WTC11 (cell line): ENCODE measurements at regions not wholly inside any gene's neighbourhood (a gene's known extent, or its start where the extent isn't known, plus 50 kb on each side); places are given as distances from the start of the nearest gene placed in this dataset.

ENCODE experiments used
- ATAC-seq: fragments of 200-7000 bp; cut with Tn5 transposase; 2 replicates; pipeline ENCODE4 v1.10.0; 2021; ENCODE audit warnings: mild to moderate bottlenecking, moderate library complexity
- CTCF ChIA-PET: fragments of 300-600 bp; sonication (Branson Sonifier 250); formaldehyde crosslinking; loops from one replicate; lab custom pipeline; 2021; ENCODE audit warnings: antibody characterized with exemption; lab: Charles Lee
- POLR2A ChIA-PET: fragments of 350-600 bp; sonication (Branson Sonifier 250); formaldehyde crosslinking; loops from one replicate; lab custom pipeline; 2021; ENCODE audit warnings: antibody characterized with exemption; lab: Charles Lee
- DNase-seq: peaks from one replicate; pipeline ENCODE4 v3.0.0; 2021; ENCODE audit warnings: low spot score
- H3K27ac Mint-ChIP-seq: 2 replicates; pipeline ENCODE4 v1.8.0; 2021; ENCODE audit warnings: mixed read lengths
- H3K27me3 Mint-ChIP-seq: 2 replicates; pipeline ENCODE4 v1.8.0; 2021; ENCODE audit warnings: low read depth, mild to moderate bottlenecking, moderate library complexity, mixed read lengths
- H3K36me3 Mint-ChIP-seq: 2 replicates; pipeline ENCODE4 v1.8.0; 2021; ENCODE audit warnings: mixed read lengths
- H3K4me1 Mint-ChIP-seq: 2 replicates; pipeline ENCODE4 v1.8.0; 2022; ENCODE audit warnings: mixed read lengths
- H3K4me3 Mint-ChIP-seq: 2 replicates; pipeline ENCODE4 v1.8.0; 2021; ENCODE audit warnings: mild to moderate bottlenecking, moderate library complexity, mixed read lengths
- H3K9me3 Mint-ChIP-seq: 2 replicates; pipeline ENCODE4 v1.8.0; 2021; ENCODE audit warnings: mixed read lengths
- ATF2 ChIP-seq: sonication (generic); formaldehyde crosslinking; IDR thresholded peaks from 2 replicates; pipeline ENCODE4 v1.8.1; 2022; ENCODE audit warnings: low read depth, missing genetic modification reagents, borderline replicate concordance
- CDX4 ChIP-seq: fragments of 250-450 bp; sonication (Bioruptor Pico); IDR thresholded peaks from 2 replicates; pipeline ENCODE4 v1.9.0; 2021; ENCODE audit warnings: moderate library complexity, mild to moderate bottlenecking, inconsistent platforms, borderline replicate concordance
- CREB1 ChIP-seq: sonication (generic); formaldehyde crosslinking; IDR thresholded peaks from 2 replicates; pipeline ENCODE4 v1.8.0; 2023; ENCODE audit warnings: mild to moderate bottlenecking, missing genetic modification reagents
- ELF4 ChIP-seq: sonication (generic); formaldehyde crosslinking; IDR thresholded peaks from 2 replicates; pipeline ENCODE4 v1.8.1; 2022; ENCODE audit warnings: low read depth, mild to moderate bottlenecking, moderate library complexity, missing genetic modification reagents
- HMGA2 ChIP-seq: fragments of 250-450 bp; sonication (Bioruptor Pico); IDR thresholded peaks from 2 replicates; pipeline ENCODE4 v1.4.0; 2021; ENCODE audit warnings: mild to moderate bottlenecking, moderate library complexity
- HMGXB4 ChIP-seq: sonication (generic); formaldehyde crosslinking; IDR thresholded peaks from 2 replicates; pipeline ENCODE4 v1.8.1; 2023; ENCODE audit warnings: mild to moderate bottlenecking, moderate library complexity, missing genetic modification reagents
- JAZF1 ChIP-seq: fragments of 250-450 bp; sonication (Bioruptor Pico); IDR thresholded peaks from 2 replicates; pipeline ENCODE4 v1.9.0; 2021; ENCODE audit warnings: moderate library complexity, mild to moderate bottlenecking, inconsistent platforms
- JUN ChIP-seq: sonication (generic); formaldehyde crosslinking; IDR thresholded peaks from 2 replicates; pipeline ENCODE4 v1.8.0; 2023; ENCODE audit warnings: mild to moderate bottlenecking, missing genetic modification reagents
- KAT7 ChIP-seq: sonication (generic); formaldehyde crosslinking; IDR thresholded peaks from 2 replicates; pipeline ENCODE4 v1.8.1; 2023; ENCODE audit warnings: missing genetic modification reagents, mild to moderate bottlenecking, borderline replicate concordance
- PRDM15 ChIP-seq: sonication (generic); formaldehyde crosslinking; IDR thresholded peaks from 2 replicates; pipeline ENCODE4 v1.8.0; 2022; ENCODE audit warnings: missing genetic modification reagents
- TCF7 ChIP-seq: sonication (generic); formaldehyde crosslinking; IDR thresholded peaks from 2 replicates; pipeline ENCODE4 v1.8.0; 2022; ENCODE audit warnings: mild to moderate bottlenecking, low read depth, missing genetic modification reagents, moderate library complexity
- TEAD1 ChIP-seq: sonication (generic); formaldehyde crosslinking; IDR thresholded peaks from 2 replicates; pipeline ENCODE4 v1.8.0; 2022; ENCODE audit warnings: mild to moderate bottlenecking, missing genetic modification reagents
- ZNF416 ChIP-seq: fragments of 250-450 bp; sonication (Bioruptor Pico); IDR thresholded peaks from 2 replicates; pipeline ENCODE4 v1.9.0; 2021; ENCODE audit warnings: mild to moderate bottlenecking, inconsistent platforms
- ZNF671 ChIP-seq: fragments of 250-450 bp; sonication (Bioruptor Pico); IDR thresholded peaks from 2 replicates; pipeline ENCODE4 v1.8.0; 2021; ENCODE audit warnings: mild to moderate bottlenecking
- TF ChIP-seq, protein P1 (sequence below): sonication (generic); formaldehyde crosslinking; IDR thresholded peaks from 2 replicates; pipeline ENCODE4 v1.8.1; 2023; ENCODE audit warnings: mild to moderate bottlenecking, missing genetic modification reagents, borderline replicate concordance
- TF ChIP-seq, protein P2 (sequence below): sonication (generic); formaldehyde crosslinking; IDR thresholded peaks from 2 replicates; pipeline ENCODE4 v1.8.1; 2022; ENCODE audit warnings: mild to moderate bottlenecking, moderate library complexity, missing genetic modification reagents
- TF ChIP-seq, protein P3 (sequence below): sonication (generic); formaldehyde crosslinking; IDR thresholded peaks from 2 replicates; pipeline ENCODE4 v1.8.1; 2023; ENCODE audit warnings: mild to moderate bottlenecking, missing genetic modification reagents

DNA sequence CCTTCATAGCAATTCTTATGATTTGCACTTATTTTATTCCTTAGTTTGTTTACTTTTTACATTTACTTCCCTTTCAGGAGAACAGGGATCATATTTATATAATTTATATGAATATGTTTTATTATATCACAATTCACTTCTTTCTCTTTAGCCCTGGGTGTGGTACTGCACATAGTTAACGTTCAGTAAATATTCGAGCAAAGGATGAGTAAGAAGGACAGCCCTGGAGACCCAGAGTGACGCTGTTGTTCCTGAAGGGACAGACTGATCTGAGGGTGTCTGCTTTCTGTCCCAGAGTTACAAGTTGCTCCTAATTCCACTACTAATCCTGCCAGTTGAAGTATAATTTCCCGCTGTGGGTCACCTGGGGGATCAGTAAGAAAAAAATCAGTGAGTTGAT is 366.1 kb downstream of the DMRT2 start:
- CTCF ChIA-PET: no interaction called here
- no peak for TF ChIP-seq PRDM15 (CRISPR knock-in tag)
- TF ChIP-seq, protein P1, sequence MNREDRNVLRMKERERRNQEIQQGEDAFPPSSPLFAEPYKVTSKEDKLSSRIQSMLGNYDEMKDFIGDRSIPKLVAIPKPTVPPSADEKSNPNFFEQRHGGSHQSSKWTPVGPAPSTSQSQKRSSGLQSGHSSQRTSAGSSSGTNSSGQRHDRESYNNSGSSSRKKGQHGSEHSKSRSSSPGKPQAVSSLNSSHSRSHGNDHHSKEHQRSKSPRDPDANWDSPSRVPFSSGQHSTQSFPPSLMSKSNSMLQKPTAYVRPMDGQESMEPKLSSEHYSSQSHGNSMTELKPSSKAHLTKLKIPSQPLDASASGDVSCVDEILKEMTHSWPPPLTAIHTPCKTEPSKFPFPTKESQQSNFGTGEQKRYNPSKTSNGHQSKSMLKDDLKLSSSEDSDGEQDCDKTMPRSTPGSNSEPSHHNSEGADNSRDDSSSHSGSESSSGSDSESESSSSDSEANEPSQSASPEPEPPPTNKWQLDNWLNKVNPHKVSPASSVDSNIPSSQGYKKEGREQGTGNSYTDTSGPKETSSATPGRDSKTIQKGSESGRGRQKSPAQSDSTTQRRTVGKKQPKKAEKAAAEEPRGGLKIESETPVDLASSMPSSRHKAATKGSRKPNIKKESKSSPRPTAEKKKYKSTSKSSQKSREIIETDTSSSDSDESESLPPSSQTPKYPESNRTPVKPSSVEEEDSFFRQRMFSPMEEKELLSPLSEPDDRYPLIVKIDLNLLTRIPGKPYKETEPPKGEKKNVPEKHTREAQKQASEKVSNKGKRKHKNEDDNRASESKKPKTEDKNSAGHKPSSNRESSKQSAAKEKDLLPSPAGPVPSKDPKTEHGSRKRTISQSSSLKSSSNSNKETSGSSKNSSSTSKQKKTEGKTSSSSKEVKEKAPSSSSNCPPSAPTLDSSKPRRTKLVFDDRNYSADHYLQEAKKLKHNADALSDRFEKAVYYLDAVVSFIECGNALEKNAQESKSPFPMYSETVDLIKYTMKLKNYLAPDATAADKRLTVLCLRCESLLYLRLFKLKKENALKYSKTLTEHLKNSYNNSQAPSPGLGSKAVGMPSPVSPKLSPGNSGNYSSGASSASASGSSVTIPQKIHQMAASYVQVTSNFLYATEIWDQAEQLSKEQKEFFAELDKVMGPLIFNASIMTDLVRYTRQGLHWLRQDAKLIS: no peak
- no peak for TF ChIP-seq ZNF416 (CRISPR knock-in tag)
- TF ChIP-seq KAT7 (CRISPR knock-in tag): no peak
- TF ChIP-seq CDX4 (CRISPR knock-in tag): no peak
- TF ChIP-seq, protein P2, sequence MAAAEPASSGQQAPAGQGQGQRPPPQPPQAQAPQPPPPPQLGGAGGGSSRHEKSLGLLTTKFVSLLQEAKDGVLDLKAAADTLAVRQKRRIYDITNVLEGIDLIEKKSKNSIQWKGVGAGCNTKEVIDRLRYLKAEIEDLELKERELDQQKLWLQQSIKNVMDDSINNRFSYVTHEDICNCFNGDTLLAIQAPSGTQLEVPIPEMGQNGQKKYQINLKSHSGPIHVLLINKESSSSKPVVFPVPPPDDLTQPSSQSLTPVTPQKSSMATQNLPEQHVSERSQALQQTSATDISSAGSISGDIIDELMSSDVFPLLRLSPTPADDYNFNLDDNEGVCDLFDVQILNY (CRISPR knock-in tag): no peak
- no peak for TF ChIP-seq TCF7 (CRISPR knock-in tag)
- H3K36me3 Mint-ChIP-seq: no peaks in the 10 kb centered on the region
- POLR2A ChIA-PET: no interaction called here
- peaks cover under 1% of the 10 kb centered on the region for H3K9me3 Mint-ChIP-seq
- H3K4me3 Mint-ChIP-seq: no peak overlapping the region
- DNase-seq: no peak
- peaks cover 5% of the 10 kb centered on the region for H3K27me3 Mint-ChIP-seq
- no peak overlapping the region for H3K27ac Mint-ChIP-seq
- no peak for ATAC-seq
- no peaks in the 10 kb centered on the region for H3K4me1 Mint-ChIP-seq

DNA sequence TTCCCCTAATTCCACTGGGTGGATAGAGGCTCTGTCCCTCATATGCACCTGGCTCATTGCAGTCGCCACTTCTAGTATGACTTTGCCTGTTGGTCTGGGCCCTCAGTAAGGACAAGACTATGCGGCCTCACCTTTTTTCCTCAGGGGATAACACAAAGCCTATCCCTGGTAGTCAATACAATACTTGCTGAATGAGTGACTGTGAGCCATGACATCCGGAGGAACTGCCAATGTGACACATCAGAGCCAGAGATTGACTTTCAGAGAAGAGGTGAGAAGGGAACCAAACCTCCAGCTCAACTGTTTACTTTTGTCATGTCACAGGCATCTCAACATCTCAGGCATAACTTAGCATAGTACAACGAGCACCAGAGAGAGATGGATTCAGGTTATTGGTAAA is 371.3 kb downstream of the DMRT2 start:
- H3K4me1 Mint-ChIP-seq: no peaks in the 10 kb centered on the region
- H3K27me3 Mint-ChIP-seq: peaks cover 3% of the 10 kb centered on the region
- CTCF ChIA-PET: no interaction called here
- TF ChIP-seq, protein P3, sequence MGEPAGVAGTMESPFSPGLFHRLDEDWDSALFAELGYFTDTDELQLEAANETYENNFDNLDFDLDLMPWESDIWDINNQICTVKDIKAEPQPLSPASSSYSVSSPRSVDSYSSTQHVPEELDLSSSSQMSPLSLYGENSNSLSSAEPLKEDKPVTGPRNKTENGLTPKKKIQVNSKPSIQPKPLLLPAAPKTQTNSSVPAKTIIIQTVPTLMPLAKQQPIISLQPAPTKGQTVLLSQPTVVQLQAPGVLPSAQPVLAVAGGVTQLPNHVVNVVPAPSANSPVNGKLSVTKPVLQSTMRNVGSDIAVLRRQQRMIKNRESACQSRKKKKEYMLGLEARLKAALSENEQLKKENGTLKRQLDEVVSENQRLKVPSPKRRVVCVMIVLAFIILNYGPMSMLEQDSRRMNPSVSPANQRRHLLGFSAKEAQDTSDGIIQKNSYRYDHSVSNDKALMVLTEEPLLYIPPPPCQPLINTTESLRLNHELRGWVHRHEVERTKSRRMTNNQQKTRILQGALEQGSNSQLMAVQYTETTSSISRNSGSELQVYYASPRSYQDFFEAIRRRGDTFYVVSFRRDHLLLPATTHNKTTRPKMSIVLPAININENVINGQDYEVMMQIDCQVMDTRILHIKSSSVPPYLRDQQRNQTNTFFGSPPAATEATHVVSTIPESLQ: no peak
- TF ChIP-seq JAZF1 (CRISPR knock-in tag): no peak
- TF ChIP-seq ELF4: no peak
- TF ChIP-seq ZNF671 (CRISPR knock-in tag): no peak
- TF ChIP-seq, protein P1: no peak
- TF ChIP-seq ATF2 (CRISPR knock-in tag): no peak
- TF ChIP-seq HMGXB4 (CRISPR knock-in tag): no peak
- no peak for TF ChIP-seq TEAD1
- no peak for TF ChIP-seq HMGA2 (CRISPR knock-in tag)
- no peak for TF ChIP-seq JUN (CRISPR knock-in tag)
- TF ChIP-seq CREB1 (CRISPR knock-in tag): no peak

More for the DNA sequence above, 371.3 kb downstream of the DMRT2 start:
- POLR2A ChIA-PET: no interaction called here
- H3K9me3 Mint-ChIP-seq: peaks cover 37% of the 10 kb centered on the region
- no peak overlapping the region for H3K4me3 Mint-ChIP-seq
- DNase-seq (no peak), ATAC-seq (no peak)
- H3K27ac Mint-ChIP-seq: no peak overlapping the region
- H3K36me3 Mint-ChIP-seq: peaks cover 26% of the 10 kb centered on the region
